CD1c-positive myeloid dendritic cell (primary cell): ENCODE measurements at regions not wholly inside any gene's neighbourhood (a gene's known extent, or its start where the extent isn't known, plus 50 kb on each side); places are given as distances from the start of the nearest gene placed in this dataset.
"Not testable (repeated sequence)": the region's sequence is repeated elsewhere in the genome, so short reads cannot be mapped to it uniquely, and the experiment has no call there.

ENCODE experiments used
- DNase-seq: peaks from one replicate; pipeline ENCODE4 v3.0.0-alpha.2; 2016; ENCODE audit errors: extremely low spot score

DNA sequence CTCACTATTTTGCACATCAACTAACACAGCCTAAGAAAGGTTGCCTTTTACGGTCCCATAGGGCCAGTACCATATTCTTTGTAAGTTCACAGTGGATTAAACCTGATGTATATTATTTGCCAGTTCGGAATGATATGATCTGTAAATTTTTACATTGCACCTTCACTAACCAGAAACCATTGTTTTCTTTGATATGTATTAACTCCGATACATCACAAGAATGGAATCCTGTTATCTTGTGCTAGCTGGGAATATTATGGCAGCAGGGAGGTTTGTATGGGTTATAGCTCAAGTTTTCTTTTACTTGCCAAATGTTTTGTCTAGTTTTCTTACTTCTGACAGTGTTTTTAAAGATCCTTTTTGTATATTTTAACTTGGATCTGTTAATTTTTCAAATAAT is 51.4 kb upstream of the S1PR1 start:
- no peak for DNase-seq

DNA sequence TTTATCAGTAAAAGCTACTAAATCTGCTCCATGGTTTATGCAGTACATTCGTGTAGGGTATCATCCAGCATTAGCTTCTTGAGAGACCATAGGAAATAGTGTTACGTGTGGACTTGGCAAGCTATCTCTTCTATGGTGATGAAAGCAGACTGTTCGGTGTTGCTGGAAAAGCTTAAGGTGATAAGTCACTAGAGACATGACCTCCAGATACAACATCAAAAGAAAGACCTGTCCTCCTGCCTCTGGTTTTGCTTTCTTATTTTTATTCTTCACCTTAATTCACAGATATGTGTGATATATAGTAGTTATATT is 53.5 kb upstream of the S1PR1 start:
- DNase-seq = no peak

DNA sequence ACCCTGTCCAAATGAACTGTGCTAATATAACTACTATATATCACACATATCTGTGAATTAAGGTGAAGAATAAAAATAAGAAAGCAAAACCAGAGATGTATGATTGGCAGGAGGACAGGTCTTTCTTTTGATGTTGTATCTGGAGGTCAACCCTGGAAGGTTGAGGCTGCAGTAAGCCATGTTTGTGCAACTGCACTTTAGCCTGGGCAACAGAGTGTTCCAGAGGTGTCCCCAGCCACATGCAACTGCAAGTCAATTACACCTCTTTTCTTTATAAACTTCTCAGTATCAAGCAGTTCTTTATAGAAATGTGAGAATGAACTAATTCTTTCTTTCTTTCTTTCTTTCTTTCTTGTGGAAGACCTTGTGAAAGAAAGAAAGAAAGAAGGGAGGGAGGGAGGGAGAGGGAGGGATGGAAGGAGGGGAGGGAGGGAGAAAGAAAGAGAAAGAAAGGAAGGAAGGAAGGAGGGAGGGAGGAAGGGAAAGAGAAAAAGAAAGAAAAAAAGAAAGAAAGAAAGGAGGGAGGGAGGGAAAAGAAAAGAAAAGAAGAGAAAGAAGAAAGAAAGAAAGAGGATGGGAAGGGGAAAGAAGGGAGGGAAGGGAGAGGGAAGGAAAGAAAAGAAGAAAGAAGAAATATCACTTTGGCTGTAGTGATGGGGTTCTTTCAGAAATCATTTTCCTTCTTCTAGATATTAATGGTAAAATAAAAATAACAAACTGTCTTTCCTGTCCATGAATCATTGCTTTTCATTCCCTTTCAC is 54.0 kb upstream of the S1PR1 start:
- DNase-seq = no peak

DNA sequence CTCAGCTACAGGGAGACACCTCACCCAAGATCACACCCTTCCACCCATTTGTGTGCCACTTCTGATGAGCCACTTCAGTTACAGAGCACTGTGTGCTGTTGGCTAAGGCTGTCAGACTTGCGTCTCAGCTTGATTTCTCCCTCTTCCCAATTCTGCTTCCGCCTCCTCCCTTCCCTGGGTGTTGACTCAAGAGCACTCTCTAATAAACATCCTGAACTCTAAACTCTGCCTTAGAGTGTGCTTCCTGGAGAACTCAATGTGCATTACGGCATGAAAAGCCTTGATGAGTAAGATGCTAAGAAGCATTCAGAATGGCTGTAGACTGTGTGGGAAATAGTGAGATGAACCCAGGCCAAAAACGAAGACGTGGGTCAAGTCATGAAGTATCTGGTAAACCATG is 54.9 kb upstream of the S1PR1 start:
- DNase-seq = no peak

- DNase-seq = peak; percentile 45
Measured at GRCh38 chr1:101178688-101179491, 57.9 kb upstream of the S1PR1 start.

DNA sequence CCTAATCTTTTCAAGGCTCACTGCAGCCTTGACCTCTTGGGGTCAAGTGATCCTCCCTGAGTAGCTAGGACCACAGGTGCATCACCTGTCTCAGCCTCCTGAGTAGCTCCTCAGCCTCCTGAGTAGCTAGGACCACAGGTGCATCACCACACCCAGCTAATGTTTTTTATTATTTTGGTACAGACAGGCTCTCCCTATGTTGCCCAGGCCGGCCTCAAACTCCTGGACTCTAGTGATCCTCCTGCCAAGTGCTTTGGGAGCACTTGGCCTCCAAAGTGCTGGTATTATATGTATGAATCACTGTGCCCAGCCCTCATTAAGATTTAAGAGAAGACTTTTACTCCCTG is 58.5 kb upstream of the S1PR1 start:
- DNase-seq = no peak

DNA sequence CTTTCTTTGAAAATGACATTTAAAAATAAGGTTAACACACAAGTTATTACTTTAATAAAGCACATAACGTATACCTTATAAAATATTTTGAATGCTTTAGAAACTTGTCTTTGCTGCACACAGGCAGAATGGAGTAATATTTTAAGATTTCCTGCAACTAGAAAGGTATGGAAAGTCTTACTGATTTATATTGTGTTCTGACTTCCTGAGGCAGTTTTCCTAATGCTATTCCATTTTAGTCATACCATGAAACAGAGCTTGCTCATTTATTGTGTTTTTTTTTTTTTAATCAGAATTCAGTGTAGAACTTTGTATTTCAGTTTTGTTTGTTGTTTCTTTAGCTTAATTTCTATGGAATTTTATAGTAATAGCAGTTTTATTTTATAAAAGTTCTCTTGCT is 60.9 kb upstream of the S1PR1 start:
- DNase-seq = no peak

GRCh38 chr1:101175466-101175865 is 61.4 kb upstream of the S1PR1 start:
- no peak for DNase-seq

GRCh38 chr1:101174722-101175121 is 62.1 kb upstream of the S1PR1 start:
- no peak for DNase-seq

- DNase-seq = not testable (repeated sequence)
Measured at GRCh38 chr1:101174298-101174697, 62.5 kb upstream of the S1PR1 start.

- no peak for DNase-seq
Measured at GRCh38 chr1:101170506-101171050, 66.2 kb upstream of the S1PR1 start.

DNA sequence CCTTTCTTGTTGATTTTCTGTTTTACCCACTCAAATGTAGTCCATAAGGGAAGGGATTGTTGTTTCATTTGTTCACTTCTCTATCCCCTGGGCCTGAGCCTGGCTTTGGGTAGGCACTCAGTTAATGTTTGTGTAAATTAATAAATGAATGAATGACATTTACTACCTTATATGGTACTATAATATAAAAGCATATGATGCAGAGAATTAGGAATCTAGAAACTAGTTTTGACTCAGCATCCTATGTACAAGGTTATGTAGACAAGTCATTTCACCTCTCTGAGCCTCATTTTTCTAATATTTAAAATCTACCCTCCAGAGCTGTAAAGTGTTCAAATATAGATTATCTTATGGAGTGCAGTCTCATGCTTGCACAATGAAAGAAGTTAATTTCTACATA is 68.9 kb upstream of the S1PR1 start:
- no peak for DNase-seq

DNA sequence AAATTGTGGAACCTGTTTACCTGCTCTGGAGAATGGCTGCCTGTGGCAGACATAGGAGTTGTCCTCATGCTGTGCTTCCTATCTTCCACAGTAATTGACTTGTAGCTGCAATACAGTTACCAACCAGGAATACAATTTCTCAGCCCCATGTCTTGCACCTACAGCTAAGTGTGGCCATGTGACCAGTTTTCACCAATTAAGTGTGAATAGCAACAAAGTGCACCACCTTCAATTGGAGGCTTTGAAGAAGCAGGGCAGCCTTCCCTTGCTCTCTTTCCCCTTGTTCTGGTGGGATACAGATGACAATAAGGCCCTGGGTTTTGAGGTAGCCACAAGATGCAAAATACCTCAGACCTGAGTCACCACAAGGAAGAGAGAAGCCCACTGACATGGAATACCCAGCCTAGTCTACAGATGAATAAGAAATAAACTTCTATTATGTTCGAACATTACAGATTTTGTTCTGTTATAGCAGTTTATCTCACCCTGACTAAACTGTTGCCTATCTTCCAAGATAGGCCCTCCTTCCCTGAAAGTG is 70.2 kb upstream of the S1PR1 start:
- DNase-seq = no peak

- DNase-seq = no peak
Measured at GRCh38 chr1:101165954-101166353, 70.9 kb upstream of the S1PR1 start.

GRCh38 chr1:101165532-101165931 is 71.3 kb upstream of the S1PR1 start:
- DNase-seq = peak; percentile 4

- no peak for DNase-seq
Measured at GRCh38 chr1:101164776-101165175, 72.0 kb upstream of the S1PR1 start.

DNA sequence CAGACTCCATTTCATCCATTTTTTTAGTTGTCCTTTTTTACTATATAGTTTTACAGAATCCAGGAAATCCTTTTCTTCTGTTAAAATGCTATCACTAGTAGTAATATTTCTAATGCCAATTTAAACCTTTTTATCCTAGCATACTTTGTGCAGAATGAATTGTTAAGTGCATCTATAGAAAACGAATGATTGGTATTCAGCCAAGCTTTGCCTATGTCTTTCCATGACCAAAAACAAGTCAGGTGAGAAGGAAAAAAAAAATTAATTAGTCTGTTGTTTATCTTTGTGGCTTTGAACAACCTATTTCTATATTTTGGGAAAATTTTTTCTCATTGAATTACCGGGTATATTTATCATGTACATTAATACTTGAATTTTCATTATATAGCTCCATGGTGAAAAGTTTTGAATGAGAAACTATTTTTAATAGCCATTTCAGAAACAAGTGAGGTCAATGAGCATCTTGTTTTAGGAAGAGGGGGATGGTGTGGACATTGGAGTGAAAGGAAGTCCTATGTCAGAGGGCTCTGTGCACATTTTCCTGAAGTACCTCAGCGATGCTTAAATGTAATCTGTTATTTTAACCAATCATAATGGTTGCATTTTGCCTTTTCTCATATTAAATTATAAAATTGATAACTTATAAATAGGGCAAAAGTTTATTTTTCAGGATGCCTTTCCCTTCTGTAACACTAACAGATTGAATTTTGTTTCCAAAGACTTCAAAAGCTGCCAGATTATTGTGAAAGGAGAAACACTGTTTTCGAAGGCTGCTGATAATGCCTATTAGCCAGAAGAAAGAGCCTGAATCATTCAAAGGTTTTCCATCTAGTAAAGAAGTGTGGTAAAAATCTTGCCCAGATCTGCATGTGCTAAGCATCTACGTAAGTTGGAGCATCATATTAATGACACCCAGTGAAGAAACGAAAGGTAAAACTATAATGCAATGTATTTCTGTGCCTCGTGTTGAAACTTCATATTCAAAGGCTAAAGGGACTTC is 73.8 kb upstream of the S1PR1 start:
- DNase-seq = no peak

DNA sequence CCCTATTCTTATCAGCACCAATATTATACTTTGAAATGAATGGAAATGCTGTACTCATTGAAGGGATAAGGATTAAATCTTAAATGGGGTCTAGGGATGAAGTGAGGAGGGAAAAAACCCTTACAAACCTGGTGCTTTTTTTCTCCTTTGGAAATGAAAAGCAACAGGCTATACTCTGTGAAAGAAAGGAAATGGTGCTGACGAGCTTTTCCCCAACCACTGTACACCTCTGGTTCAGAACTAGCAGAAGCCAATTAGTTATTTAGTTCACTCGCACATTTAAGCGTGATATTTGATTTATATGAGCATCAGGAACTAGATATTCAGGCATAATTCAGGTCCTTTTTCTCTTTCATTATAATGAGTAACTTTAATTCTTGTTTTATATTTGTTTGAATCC is 74.5 kb upstream of the S1PR1 start:
- DNase-seq = no peak

GRCh38 chr1:101161619-101162018 is 75.2 kb upstream of the S1PR1 start:
- DNase-seq = no peak

DNA sequence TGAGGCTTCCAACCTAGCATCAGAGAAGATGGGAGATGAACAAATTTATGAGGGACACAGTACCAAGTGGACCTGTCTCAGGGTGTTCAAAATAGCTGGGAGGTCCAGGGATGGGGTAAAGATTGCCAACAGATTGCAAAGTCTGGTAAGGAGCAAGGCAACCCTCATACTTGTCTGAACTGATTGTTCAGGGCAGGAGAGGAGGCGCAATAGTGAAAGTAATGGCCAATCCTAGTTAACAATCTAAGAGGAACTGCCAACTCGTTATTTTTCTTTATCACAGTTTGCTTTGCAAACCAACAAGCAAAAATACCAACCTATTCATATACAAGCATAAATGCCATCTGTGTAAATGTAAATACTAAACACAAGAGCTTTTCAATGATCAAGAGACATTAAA is 78.4 kb upstream of the S1PR1 start:
- DNase-seq = no peak

- DNase-seq = no peak
Measured at GRCh38 chr1:101154547-101154946, 82.3 kb upstream of the S1PR1 start.

DNA sequence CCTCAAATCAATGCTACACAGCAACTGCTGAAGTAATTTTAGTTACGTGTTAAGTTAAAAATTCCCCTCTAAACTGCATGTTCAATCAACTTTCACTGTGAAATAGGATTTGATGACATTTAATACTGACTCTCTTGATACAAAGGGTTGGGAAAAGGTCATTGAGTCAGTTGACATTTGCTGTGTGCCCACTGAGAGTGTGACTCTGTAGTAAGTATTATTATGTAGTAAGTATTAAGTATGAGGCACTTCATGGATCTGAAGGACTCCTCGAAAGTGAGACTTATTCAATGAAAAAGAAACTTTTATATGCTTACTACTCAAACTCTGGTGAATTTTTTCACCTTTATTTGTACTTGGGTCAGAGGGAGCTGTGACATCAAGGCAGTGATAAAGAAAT is 83.1 kb upstream of the S1PR1 start:
- DNase-seq = no peak
